Prostate gland (tissue), 2 donors: ENCODE measurements at regions not wholly inside any gene's neighbourhood (a gene's known extent, or its start where the extent isn't known, plus 50 kb on each side); places are given as distances from the start of the nearest gene placed in this dataset.
A peak's percentile ranks its signal among the peaks of the same experiment; 100 is the strongest.

ENCODE experiments used
- DNase-seq: peaks from one replicate; pipeline ENCODE4 v3.0.0-alpha.2; 2019; ENCODE audit warnings: low spot score
- H3K27ac ChIP-seq, 2 donors: fragments of 200-600 bp; sonication (generic); 2 replicates each; pipeline ENCODE4 v1.5.1; 2017 to 2019
- H3K27me3 ChIP-seq: fragments of 200-600 bp; sonication (generic); replicated peaks from 2 replicates; pipeline ENCODE4 v1.5.1; 2019; ENCODE audit not compliant: insufficient read depth
- H3K36me3 ChIP-seq, 2 donors: fragments of 200-600 bp; sonication (generic); 1 replicate in 1 of 2; 2 replicates in 1 of 2; pipeline versions ENCODE4 v1.5.1 to v1.8.1; 2017 to 2019
- H3K4me1 ChIP-seq: fragments of 200-600 bp; sonication (generic); replicated peaks from 2 replicates; pipeline ENCODE4 v1.5.1; 2019
- H3K4me3 ChIP-seq, 2 donors: fragments of 200-600 bp; sonication (generic); 2 replicates each; pipeline ENCODE4 v1.5.1; 2017 to 2019
- H3K9me3 ChIP-seq: fragments of 200-600 bp; sonication (generic); 2 replicates; pipeline ENCODE4 v1.5.1; 2017
- POLR2A ChIP-seq: fragments of 450-650 bp; IDR thresholded peaks from one replicate; pipeline ENCODE4 v1.6.1; 2016; ENCODE audit warnings: antibody characterized with exemption, mild to moderate bottlenecking
- POLR2AphosphoS5 ChIP-seq: sonication (generic); formaldehyde crosslinking; IDR thresholded peaks from one replicate; pipeline ENCODE4 v1.6.1; 2017; ENCODE audit warnings: antibody characterized with exemption
- WGBS: methylation state at CpG from one replicate; pipeline ENCODE4 v1.1.5; 2018; 5-methylcytosine and 5-hydroxymethylcytosine counted together
- intact Hi-C: fragments of 100-400 bp; cut with DNase I; formaldehyde crosslinking; loops from one replicate; pipeline ENCODE4 v1.14.2; 2022
- TF ChIP-seq, protein P1 (sequence below), 4 experiments: fragments of 200-600 bp in 2 of 4; fragments of 450-650 bp in 2 of 4; sonication (generic) in 2 of 4; IDR thresholded peaks; 1 replicate in 3 of 4; 2 replicates in 1 of 4; pipeline ENCODE4 v1.5.1; 2016 to 2019; ENCODE audit warnings: antibody characterized with exemption in 4 of 4, mild to moderate bottlenecking in 2 of 4, moderate library complexity in 2 of 4

DNA sequence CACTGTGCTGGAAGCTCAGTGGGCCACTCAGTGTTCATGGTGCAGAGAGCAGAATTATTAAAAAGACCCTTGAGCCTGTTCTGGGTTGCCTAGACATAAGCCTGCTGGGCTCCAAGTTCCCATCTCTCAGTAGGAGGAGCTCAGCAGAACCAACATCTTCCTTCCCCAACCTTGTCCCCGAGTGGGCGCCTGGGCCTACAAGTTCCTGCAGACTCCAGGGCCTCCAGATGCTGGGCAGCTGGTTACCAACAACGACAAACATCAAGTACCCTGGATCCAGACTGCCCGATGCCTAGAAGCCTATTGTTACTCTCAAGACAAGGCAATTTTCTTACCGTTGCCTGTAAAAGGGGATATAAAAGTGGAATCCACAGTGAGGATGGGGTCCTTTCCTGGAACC lies 214.2 kb downstream of the HAUS1 start:
- intact Hi-C loops: no loop called here
- WGBS: 97% methylated on average over 5 of the region's 5 CpGs

DNA sequence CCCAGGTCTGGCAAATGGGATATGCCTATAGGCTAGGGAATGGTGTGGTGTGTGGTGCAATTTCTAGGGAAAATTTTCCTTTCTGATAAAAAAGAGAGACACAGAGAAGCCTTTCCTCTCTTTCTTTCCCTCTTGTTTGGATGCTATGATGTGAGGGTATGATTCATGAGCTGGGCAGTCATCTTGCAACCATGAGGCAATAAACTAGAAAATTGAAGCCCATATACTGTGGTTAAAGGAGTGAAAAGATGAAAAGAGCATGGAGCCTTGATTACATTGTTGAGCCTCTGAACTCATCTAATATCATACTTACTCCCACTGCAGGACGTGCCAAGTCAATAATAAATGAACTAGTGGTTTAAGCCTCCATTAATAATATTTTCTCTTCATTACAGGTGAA lies 215.6 kb downstream of the HAUS1 start:
- no peak for DNase-seq
- Histone ChIP-seq H3K27me3 (no peaks in the 10 kb centered on the region), H3K9me3 (no peaks in the 10 kb centered on the region), H3K27ac (no peak overlapping the region), H3K4me1 (no peaks in the 10 kb centered on the region), H3K4me3 (no peak overlapping the region), H3K36me3 (no peaks in the 10 kb centered on the region)
- TF ChIP-seq POLR2A: no peak
- TF ChIP-seq, protein P1, sequence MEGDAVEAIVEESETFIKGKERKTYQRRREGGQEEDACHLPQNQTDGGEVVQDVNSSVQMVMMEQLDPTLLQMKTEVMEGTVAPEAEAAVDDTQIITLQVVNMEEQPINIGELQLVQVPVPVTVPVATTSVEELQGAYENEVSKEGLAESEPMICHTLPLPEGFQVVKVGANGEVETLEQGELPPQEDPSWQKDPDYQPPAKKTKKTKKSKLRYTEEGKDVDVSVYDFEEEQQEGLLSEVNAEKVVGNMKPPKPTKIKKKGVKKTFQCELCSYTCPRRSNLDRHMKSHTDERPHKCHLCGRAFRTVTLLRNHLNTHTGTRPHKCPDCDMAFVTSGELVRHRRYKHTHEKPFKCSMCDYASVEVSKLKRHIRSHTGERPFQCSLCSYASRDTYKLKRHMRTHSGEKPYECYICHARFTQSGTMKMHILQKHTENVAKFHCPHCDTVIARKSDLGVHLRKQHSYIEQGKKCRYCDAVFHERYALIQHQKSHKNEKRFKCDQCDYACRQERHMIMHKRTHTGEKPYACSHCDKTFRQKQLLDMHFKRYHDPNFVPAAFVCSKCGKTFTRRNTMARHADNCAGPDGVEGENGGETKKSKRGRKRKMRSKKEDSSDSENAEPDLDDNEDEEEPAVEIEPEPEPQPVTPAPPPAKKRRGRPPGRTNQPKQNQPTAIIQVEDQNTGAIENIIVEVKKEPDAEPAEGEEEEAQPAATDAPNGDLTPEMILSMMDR (IDR thresholded peaks at IDR 0.05): no peak
- TF ChIP-seq POLR2AphosphoS5: no peak
- WGBS: 86% methylated on average over 1 of the region's 1 CpG
- intact Hi-C loops: no loop called here

More for the DNA sequence above, 214.2 kb downstream of the HAUS1 start:
- Histone ChIP-seq H3K27me3 (no peaks in the 10 kb centered on the region), H3K4me3 (no peak overlapping the region), H3K4me1 (no peaks in the 10 kb centered on the region), H3K27ac (no peak overlapping the region), H3K9me3 (no peaks in the 10 kb centered on the region), H3K36me3 (no peaks in the 10 kb centered on the region)
- DNase-seq: no peak
- TF ChIP-seq, protein P1 (IDR thresholded peaks at IDR 0.05): no peak
- TF ChIP-seq POLR2A: no peak
- no peak for TF ChIP-seq POLR2AphosphoS5

DNA sequence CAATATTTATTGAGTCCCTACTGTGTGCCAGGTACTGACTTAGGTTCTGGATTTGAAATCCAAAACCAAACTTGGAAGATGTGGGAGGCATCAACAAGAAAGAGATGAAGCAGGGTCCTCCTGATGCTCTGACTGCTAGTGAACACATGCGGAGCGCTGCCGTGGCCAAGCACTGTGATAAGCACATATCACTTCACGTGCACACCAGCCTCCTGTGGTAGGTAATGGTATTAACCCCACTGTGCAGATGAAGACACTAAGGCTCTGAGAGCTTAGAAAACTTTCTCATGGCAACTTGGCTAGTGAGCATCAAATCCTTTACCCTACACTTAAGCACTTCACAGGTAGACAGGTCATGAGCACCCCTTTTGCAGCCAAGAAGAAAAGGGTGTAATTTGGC lies 216.1 kb downstream of the HAUS1 start:
- intact Hi-C loops: no loop called here
- DNase-seq: no peak
- Histone ChIP-seq H3K4me3 (no peak overlapping the region), H3K9me3 (no peaks in the 10 kb centered on the region), H3K4me1 (no peaks in the 10 kb centered on the region), H3K27me3 (no peaks in the 10 kb centered on the region), H3K36me3 (no peaks in the 10 kb centered on the region), H3K27ac (no peak overlapping the region)
- no peak for TF ChIP-seq POLR2A
- TF ChIP-seq, protein P1 (IDR thresholded peaks at IDR 0.05): no peak
- TF ChIP-seq POLR2AphosphoS5: no peak
- WGBS: 88% methylated on average over 4 of the region's 4 CpGs

DNA sequence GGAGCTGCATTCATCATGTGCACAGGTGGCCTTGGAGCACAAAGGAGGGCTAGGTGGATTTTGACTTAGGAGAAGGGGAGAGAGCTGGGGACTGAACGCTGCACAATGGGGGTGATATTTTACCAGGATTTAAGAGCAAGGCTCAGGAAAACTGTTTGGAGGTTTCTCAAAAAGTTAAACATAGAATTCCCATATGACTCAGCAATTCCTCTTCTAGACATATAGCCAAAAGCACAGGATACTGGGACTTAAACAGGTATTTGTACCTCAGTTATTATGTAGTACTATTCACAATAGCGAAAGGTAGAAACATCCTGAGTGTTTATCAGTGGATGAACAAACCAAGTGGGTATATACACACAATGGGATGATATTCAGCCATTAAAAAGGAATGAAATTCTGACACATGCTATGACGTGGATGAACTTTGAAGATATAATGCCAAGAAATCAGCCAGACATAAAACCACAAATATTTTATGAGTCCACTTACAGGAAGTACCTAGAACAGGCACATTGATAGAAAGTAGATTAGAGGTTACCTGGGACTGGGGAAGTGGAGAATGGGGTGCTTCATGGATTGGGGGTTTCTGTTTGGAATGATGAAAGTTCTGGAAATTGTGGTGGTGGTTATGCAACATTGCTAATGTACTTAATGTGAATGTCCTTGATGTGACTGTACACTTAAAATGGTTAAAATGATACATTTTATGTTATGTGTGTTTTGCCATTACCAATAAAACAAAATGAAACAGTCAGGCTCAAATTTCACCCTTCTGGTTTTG lies 216.9 kb downstream of the HAUS1 start:
- Histone ChIP-seq H3K4me3 (no peak overlapping the region), H3K27me3 (no peaks in the 10 kb centered on the region), H3K9me3 (no peaks in the 10 kb centered on the region), H3K27ac (no peak overlapping the region), H3K36me3 (no peaks in the 10 kb centered on the region), H3K4me1 (no peaks in the 10 kb centered on the region)
- DNase-seq: no peak
- TF ChIP-seq POLR2AphosphoS5 (peak; percentile 51), POLR2A (no peak)
- WGBS: 79% methylated on average over 3 of the region's 3 CpGs
- intact Hi-C loops: no loop called here

DNA sequence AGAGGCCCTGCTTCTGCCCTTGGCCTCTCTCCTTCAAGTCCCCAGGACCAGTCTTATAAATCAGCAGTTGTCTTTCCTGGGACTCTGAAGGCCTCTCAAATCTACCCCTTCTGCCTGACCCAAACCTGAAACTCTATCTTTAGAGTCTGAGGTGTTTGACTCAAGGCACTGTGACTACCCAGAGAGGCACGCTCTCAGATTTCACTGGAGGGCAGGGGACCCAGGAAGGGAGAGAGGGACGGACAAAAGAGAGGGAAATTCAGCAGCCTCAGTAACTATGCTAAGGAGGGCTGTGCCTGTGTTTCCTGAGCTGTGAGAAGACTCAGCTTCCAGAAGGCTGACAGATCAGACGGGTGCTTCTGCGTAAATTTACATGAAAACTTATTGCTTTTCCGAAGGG lies 217.8 kb downstream of the HAUS1 start:
- no peaks in the 10 kb centered on the region for H3K4me1 ChIP-seq
- H3K9me3 ChIP-seq: no peaks in the 10 kb centered on the region
- no peak overlapping the region for H3K27ac ChIP-seq
- no peaks in the 10 kb centered on the region for H3K36me3 ChIP-seq
- WGBS: 51% methylated on average over 5 of the region's 5 CpGs
- no peak for DNase-seq
- TF ChIP-seq POLR2A: no peak
- no peak for TF ChIP-seq POLR2AphosphoS5
- TF ChIP-seq, protein P1 (IDR thresholded peaks at IDR 0.05): no peak
- no peaks in the 10 kb centered on the region for H3K27me3 ChIP-seq
- H3K4me3 ChIP-seq: no peak overlapping the region
- intact Hi-C loops: no loop called here
